ENCODE measurements at regions not wholly inside any gene's neighbourhood (a gene's known extent, or its start where the extent isn't known, plus 50 kb on each side); places are given as distances from the start of the nearest gene placed in this dataset.

DNA sequence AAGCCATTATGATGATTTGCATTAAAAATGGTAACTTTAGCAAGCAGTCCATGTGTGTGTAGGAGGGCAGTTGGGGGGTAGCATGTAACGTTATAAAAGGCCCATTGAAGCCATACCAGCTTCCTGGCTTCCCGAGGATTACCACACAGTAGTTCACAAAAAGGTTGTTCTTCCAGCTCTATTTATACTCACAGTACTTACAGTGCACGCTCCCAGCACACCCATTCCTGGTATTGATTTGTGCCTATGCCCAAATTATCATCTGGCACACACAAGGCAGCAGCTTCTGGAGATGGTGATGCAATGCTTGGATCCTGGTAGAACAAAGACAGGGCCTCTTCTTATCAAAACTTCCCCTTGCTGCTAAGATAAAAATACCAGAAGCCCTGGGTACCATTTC is 436.8 kb downstream of the HAO1 start:
- no peak for DNase-seq (ENCODE audit: extremely low spot score)
- ChIA-PET CTCF (no interaction called here), POLR2A (no interaction called here)
- TF ChIP-seq ELF4 (IDR thresholded peaks at IDR 0.05) (no peak), FOXK2 (IDR thresholded peaks at IDR 0.05) (no peak), TARDBP (IDR thresholded peaks at IDR 0.05) (no peak), ZNF384 (IDR thresholded peaks at IDR 0.05) (no peak), SP1 (IDR thresholded peaks at IDR 0.05) (no peak), CTBP1 (IDR thresholded peaks at IDR 0.05; ENCODE audit: borderline replicate concordance) (no peak), NFRKB (IDR thresholded peaks at IDR 0.05) (no peak), L3MBTL2 (conservative IDR thresholded peaks at IDR 0.05) (no peak), SUZ12 (IDR thresholded peaks at IDR 0.05) (no peak), LEF1 (IDR thresholded peaks at IDR 0.05; ENCODE audit: borderline replicate concordance) (no peak), FOXM1 (IDR thresholded peaks at IDR 0.05; ENCODE audit: borderline replicate concordance) (no peak), HDGF (IDR thresholded peaks at IDR 0.05; ENCODE audit: borderline replicate concordance) (no peak), ARNT (IDR thresholded peaks at IDR 0.05) (no peak), BHLHE40 (IDR thresholded peaks at IDR 0.05; ENCODE audit: borderline replicate concordance) (no peak), FOXA1 (IDR thresholded peaks at IDR 0.05) (no peak)
- TF ChIP-seq, protein P1, sequence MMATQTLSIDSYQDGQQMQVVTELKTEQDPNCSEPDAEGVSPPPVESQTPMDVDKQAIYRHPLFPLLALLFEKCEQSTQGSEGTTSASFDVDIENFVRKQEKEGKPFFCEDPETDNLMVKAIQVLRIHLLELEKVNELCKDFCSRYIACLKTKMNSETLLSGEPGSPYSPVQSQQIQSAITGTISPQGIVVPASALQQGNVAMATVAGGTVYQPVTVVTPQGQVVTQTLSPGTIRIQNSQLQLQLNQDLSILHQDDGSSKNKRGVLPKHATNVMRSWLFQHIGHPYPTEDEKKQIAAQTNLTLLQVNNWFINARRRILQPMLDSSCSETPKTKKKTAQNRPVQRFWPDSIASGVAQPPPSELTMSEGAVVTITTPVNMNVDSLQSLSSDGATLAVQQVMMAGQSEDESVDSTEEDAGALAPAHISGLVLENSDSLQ (IDR thresholded peaks at IDR 0.05), result no peak

DNA sequence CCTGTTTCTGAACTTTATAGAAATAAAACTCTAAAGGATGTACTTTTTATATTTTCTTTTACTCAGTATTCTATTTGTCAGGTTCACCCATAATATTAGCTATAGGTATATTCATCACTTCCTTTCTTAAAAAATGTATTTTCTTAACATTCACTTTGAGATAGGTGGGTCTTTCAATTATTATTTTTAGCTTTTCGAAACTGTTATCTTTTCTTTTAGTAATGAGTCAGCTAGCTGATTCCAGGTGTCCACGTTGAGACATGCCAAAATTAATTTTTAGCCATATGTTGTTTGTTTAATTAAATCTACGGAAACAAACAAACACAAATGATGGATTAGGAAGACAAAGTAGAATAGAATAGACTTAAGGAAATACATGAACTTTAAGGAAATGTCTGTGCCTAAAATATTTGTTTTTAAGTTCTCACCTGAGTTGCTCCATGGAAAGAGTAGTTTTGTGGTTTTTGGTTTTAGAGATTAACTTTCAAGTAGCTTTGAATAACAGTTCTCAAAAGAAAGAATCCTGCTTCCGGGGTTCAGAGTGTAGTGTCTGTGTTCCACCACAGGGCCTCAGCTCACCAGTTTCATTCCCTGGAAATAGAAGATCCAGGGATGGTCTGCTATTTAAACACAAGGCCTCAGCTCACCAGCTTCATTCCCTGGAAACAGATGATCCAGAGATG is 435.0 kb downstream of the HAO1 start:
- DNase-seq (ENCODE audit: extremely low spot score), result no peak
- TF ChIP-seq ARNT (IDR thresholded peaks at IDR 0.05), result no peak
- TF ChIP-seq FOXK2 (IDR thresholded peaks at IDR 0.05), result no peak
- TF ChIP-seq LEF1 (IDR thresholded peaks at IDR 0.05; ENCODE audit: borderline replicate concordance), result no peak
- TF ChIP-seq SP1 (IDR thresholded peaks at IDR 0.05), result no peak
- TF ChIP-seq HDGF (IDR thresholded peaks at IDR 0.05; ENCODE audit: borderline replicate concordance), result no peak
- TF ChIP-seq FOXM1 (IDR thresholded peaks at IDR 0.05; ENCODE audit: borderline replicate concordance), result no peak
- no peak for TF ChIP-seq ELF4 (IDR thresholded peaks at IDR 0.05)
- TF ChIP-seq TARDBP (IDR thresholded peaks at IDR 0.05), result no peak
- TF ChIP-seq, protein P1 (IDR thresholded peaks at IDR 0.05), result no peak
- TF ChIP-seq ZNF384 (IDR thresholded peaks at IDR 0.05), result no peak
- TF ChIP-seq L3MBTL2 (conservative IDR thresholded peaks at IDR 0.05), result no peak
- TF ChIP-seq SUZ12 (IDR thresholded peaks at IDR 0.05), result no peak
- no peak for TF ChIP-seq CTBP1 (IDR thresholded peaks at IDR 0.05; ENCODE audit: borderline replicate concordance)
- no peak for TF ChIP-seq NFRKB (IDR thresholded peaks at IDR 0.05)
- no peak for TF ChIP-seq BHLHE40 (IDR thresholded peaks at IDR 0.05; ENCODE audit: borderline replicate concordance)
- TF ChIP-seq FOXA1 (IDR thresholded peaks at IDR 0.05), result no peak
- CTCF ChIA-PET, result no interaction called here
- POLR2A ChIA-PET, result no interaction called here

DNA sequence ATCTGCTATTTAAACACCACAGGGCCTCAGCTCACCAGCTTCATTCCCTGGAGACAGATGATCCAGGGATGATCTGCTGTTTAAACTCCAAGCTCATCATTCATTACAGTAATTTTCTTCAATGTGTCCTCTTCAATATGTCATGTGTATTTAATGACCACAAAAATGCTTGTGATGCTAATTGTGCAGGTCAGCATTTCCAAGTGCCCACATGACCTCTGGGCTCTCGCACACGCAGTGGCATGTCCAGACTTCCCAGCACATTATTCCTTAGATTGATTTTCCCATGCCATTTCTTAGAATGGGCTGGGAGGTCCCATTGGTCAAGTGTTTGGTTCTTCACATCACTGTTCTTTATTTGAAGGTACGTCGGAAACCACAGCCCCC is 434.4 kb downstream of the HAO1 start:
- CTCF ChIA-PET, result no interaction called here
- POLR2A ChIA-PET, result no interaction called here
- no peak for TF ChIP-seq CTBP1 (IDR thresholded peaks at IDR 0.05; ENCODE audit: borderline replicate concordance)
- no peak for TF ChIP-seq SP1 (IDR thresholded peaks at IDR 0.05)
- TF ChIP-seq, protein P1 (IDR thresholded peaks at IDR 0.05), result no peak
- no peak for TF ChIP-seq HDGF (IDR thresholded peaks at IDR 0.05; ENCODE audit: borderline replicate concordance)
- no peak for TF ChIP-seq LEF1 (IDR thresholded peaks at IDR 0.05; ENCODE audit: borderline replicate concordance)
- TF ChIP-seq L3MBTL2 (conservative IDR thresholded peaks at IDR 0.05), result no peak
- no peak for TF ChIP-seq FOXM1 (IDR thresholded peaks at IDR 0.05; ENCODE audit: borderline replicate concordance)
- no peak for TF ChIP-seq ELF4 (IDR thresholded peaks at IDR 0.05)
- no peak for TF ChIP-seq FOXA1 (IDR thresholded peaks at IDR 0.05)
- no peak for TF ChIP-seq ARNT (IDR thresholded peaks at IDR 0.05)
- no peak for TF ChIP-seq BHLHE40 (IDR thresholded peaks at IDR 0.05; ENCODE audit: borderline replicate concordance)
- DNase-seq (ENCODE audit: extremely low spot score), result no peak

DNA sequence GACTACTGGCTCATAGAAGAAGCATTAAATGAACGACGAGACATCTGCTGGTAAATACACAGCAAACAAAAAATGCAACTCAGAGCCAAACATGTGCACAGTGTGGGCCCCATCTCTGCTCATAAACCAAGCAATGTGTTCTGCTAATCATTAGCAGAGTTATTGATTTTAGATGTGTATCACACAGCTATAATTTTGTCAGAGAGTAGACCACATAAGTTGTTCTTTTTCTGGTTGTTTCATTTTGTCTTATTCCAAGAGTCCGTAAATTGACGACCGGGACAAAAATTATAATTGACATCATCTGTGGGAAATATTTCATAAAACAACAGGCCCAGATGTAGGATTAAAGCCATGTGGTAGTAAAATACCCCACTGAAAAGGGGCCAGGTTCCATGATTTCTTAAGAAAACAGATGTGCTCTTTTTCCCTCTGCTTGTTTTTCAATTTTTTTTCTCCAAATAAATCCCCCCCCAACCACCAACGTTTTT is 423.6 kb downstream of the HAO1 start:
- no peak for TF ChIP-seq FOXM1 (IDR thresholded peaks at IDR 0.05; ENCODE audit: borderline replicate concordance)
- no peak for TF ChIP-seq ZNF384 (IDR thresholded peaks at IDR 0.05)
- ChIA-PET CTCF (no interaction called here), POLR2A (no interaction called here)
- DNase-seq (ENCODE audit: extremely low spot score), result no peak

DNA sequence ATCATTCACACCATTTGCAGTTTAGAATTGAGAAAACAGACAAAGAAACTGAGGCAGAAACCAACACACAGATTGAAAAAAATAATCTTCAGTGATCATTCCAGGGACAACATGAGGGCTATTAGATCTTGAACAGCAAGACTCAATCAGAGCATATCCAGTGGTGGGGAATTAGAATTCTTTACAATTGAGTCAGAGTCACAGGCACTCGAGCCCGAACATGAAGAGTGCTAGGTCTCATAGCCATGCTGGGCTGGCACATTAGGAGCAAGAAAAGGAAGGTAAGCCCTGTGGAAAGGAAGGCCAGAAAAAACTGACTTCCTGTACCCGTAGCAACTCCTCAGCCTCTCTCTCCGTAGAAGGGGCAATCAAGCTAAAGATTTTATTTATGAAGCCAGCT is 419.9 kb downstream of the HAO1 start:
- POLR2A ChIA-PET, result no interaction called here
- CTCF ChIA-PET, result no interaction called here
- no peak for DNase-seq (ENCODE audit: extremely low spot score)
- TF ChIP-seq SP1 (IDR thresholded peaks at IDR 0.05) (no peak), L3MBTL2 (conservative IDR thresholded peaks at IDR 0.05) (no peak), NFRKB (IDR thresholded peaks at IDR 0.05) (no peak), CTBP1 (IDR thresholded peaks at IDR 0.05; ENCODE audit: borderline replicate concordance) (no peak), FOXK2 (IDR thresholded peaks at IDR 0.05) (no peak), FOXM1 (IDR thresholded peaks at IDR 0.05; ENCODE audit: borderline replicate concordance) (no peak), ELF4 (IDR thresholded peaks at IDR 0.05) (no peak)

DNA sequence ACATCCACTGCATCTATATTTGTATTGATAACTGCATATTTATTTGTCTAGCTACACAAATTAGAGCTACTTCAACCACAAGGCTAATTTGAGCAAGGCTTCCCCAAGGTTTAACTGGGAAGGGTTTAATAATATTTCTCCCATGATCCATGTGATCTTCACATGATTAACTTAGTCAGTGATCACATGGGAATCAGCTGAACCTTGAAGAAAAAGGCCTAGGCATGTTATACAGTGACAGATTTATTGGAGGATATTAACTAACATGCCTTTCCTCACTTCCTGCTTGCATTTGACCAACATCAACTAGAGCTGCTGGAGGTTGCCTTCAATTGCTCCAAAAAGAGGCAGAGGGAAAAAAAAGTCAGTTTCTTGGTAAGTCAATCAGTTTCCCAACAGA is 417.0 kb downstream of the HAO1 start:
- no peak for DNase-seq (ENCODE audit: extremely low spot score)
- POLR2A ChIA-PET, result no interaction called here
- TF ChIP-seq ELF4 (IDR thresholded peaks at IDR 0.05), result no peak
- TF ChIP-seq, protein P1 (IDR thresholded peaks at IDR 0.05), result no peak
- TF ChIP-seq BHLHE40 (IDR thresholded peaks at IDR 0.05; ENCODE audit: borderline replicate concordance), result no peak
- no peak for TF ChIP-seq HDGF (IDR thresholded peaks at IDR 0.05; ENCODE audit: borderline replicate concordance)
- TF ChIP-seq ARNT (IDR thresholded peaks at IDR 0.05), result no peak
- no peak for TF ChIP-seq FOXK2 (IDR thresholded peaks at IDR 0.05)
- no peak for TF ChIP-seq L3MBTL2 (conservative IDR thresholded peaks at IDR 0.05)
- TF ChIP-seq ZNF384 (IDR thresholded peaks at IDR 0.05), result no peak
- no peak for TF ChIP-seq FOXM1 (IDR thresholded peaks at IDR 0.05; ENCODE audit: borderline replicate concordance)
- no peak for TF ChIP-seq TARDBP (IDR thresholded peaks at IDR 0.05)
- TF ChIP-seq CTBP1 (IDR thresholded peaks at IDR 0.05; ENCODE audit: borderline replicate concordance), result no peak
- TF ChIP-seq SP1 (IDR thresholded peaks at IDR 0.05), result no peak
- TF ChIP-seq LEF1 (IDR thresholded peaks at IDR 0.05; ENCODE audit: borderline replicate concordance), result no peak
- no peak for TF ChIP-seq SUZ12 (IDR thresholded peaks at IDR 0.05)
- TF ChIP-seq FOXA1 (IDR thresholded peaks at IDR 0.05), result no peak
- no peak for TF ChIP-seq NFRKB (IDR thresholded peaks at IDR 0.05)
- CTCF ChIA-PET, result no interaction called here
